Fibroblast of pulmonary artery (primary cell): ENCODE measurements at regions not wholly inside any gene's neighbourhood (a gene's known extent, or its start where the extent isn't known, plus 50 kb on each side); places are given as distances from the start of the nearest gene placed in this dataset.

Experiments used
- DNase-seq: peaks from one replicate; pipeline ENCODE4 v3.0.0-alpha.2; 2010; ENCODE audit warnings: low read depth
- H3K4me3 ChIP-seq: replicated peaks from 2 replicates; pipeline ENCODE4 v1.5.1; 2011; ENCODE audit warnings: low read depth, mild to moderate bottlenecking, control low read depth, low read length, moderate library complexity
- CTCF ChIP-seq: IDR thresholded peaks from 2 replicates; pipeline ENCODE4 v1.5.1; 2011; ENCODE audit warnings: mild to moderate bottlenecking, control low read depth, low read length, inconsistent platforms; ENCODE audit errors: missing control alignments

GRCh38 chr12:71299541-71300376 is 139.8 kb upstream of the LGR5 start:
- no peak for TF ChIP-seq CTCF
- H3K4me3 ChIP-seq, result no peak overlapping the region
- DNase-seq, result no peak

- no peak for DNase-seq
- H3K4me3 ChIP-seq, result no peak overlapping the region
- TF ChIP-seq CTCF, result no peak
Measured at GRCh38 chr12:71297930-71298329, 140.1 kb upstream of the TSPAN8 start.

GRCh38 chr12:71295953-71296352 is 138.2 kb upstream of the TSPAN8 start:
- no peak for TF ChIP-seq CTCF
- DNase-seq, result no peak
- H3K4me3 ChIP-seq, result no peak overlapping the region

- TF ChIP-seq CTCF, result no peak
- no peak overlapping the region for H3K4me3 ChIP-seq
- DNase-seq, result no peak
Measured at GRCh38 chr12:71291746-71292145, 133.9 kb upstream of the TSPAN8 start.

- no peak overlapping the region for H3K4me3 ChIP-seq
- no peak for TF ChIP-seq CTCF
- no peak for DNase-seq
Measured at GRCh38 chr12:71283883-71284282, 126.1 kb upstream of the TSPAN8 start.

- H3K4me3 ChIP-seq, result no peak overlapping the region
- DNase-seq, result no peak
- no peak for TF ChIP-seq CTCF
Measured at GRCh38 chr12:71282925-71283324, 125.1 kb upstream of the TSPAN8 start.

GRCh38 chr12:71282020-71282419 is 124.2 kb upstream of the TSPAN8 start:
- no peak for DNase-seq
- no peak for TF ChIP-seq CTCF
- H3K4me3 ChIP-seq, result no peak overlapping the region
